WI38 (cell line): ENCODE measurements at regions not wholly inside any gene's neighbourhood (a gene's known extent, or its start where the extent isn't known, plus 50 kb on each side); places are given as distances from the start of the nearest gene placed in this dataset.

Source experiments
- H3K4me3 ChIP-seq: 2 replicates; pipeline ENCODE4 v1.5.1; 2011; ENCODE audit warnings: low read depth, mild to moderate bottlenecking, control low read depth, low read length
- TF ChIP-seq, protein P1 (sequence below): IDR thresholded peaks from 2 replicates; pipeline ENCODE4 v1.5.1; 2012; ENCODE audit warnings: low read depth, mild to moderate bottlenecking, control low read depth, low read length

- TF ChIP-seq, protein P1, sequence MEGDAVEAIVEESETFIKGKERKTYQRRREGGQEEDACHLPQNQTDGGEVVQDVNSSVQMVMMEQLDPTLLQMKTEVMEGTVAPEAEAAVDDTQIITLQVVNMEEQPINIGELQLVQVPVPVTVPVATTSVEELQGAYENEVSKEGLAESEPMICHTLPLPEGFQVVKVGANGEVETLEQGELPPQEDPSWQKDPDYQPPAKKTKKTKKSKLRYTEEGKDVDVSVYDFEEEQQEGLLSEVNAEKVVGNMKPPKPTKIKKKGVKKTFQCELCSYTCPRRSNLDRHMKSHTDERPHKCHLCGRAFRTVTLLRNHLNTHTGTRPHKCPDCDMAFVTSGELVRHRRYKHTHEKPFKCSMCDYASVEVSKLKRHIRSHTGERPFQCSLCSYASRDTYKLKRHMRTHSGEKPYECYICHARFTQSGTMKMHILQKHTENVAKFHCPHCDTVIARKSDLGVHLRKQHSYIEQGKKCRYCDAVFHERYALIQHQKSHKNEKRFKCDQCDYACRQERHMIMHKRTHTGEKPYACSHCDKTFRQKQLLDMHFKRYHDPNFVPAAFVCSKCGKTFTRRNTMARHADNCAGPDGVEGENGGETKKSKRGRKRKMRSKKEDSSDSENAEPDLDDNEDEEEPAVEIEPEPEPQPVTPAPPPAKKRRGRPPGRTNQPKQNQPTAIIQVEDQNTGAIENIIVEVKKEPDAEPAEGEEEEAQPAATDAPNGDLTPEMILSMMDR = no peak
- H3K4me3 ChIP-seq = no peak overlapping the region
Observed at GRCh38 chr16:52056259-52056658, 490.7 kb downstream of the TOX3 start.

GRCh38 chr16:52055381-52055780 lies 491.6 kb downstream of the TOX3 start:
- H3K4me3 ChIP-seq = no peak overlapping the region
- TF ChIP-seq, protein P1 = no peak

DNA sequence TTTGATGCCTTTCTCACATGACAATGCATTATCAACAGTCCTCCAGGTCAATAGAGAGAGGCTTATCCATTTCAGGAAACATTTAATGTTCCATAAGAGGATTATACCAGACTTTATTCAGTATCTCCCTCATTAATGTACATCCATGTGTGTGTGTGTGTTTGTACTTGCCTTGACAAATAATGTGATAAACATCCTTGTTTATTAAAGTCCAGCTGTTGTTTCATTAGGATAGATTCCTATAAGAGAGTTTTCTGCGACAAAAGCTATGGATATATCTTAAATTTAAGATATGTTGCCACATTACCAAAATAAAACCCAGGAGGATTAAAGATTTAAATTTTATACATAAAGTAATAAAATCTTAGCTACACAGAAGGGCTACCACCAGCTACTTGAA lies 492.6 kb downstream of the TOX3 start:
- no peak overlapping the region for H3K4me3 ChIP-seq
- TF ChIP-seq, protein P1 = no peak

- TF ChIP-seq, protein P1 = no peak
- H3K4me3 ChIP-seq = no peak overlapping the region
Observed at GRCh38 chr16:52052818-52053217, 494.1 kb downstream of the TOX3 start.

DNA sequence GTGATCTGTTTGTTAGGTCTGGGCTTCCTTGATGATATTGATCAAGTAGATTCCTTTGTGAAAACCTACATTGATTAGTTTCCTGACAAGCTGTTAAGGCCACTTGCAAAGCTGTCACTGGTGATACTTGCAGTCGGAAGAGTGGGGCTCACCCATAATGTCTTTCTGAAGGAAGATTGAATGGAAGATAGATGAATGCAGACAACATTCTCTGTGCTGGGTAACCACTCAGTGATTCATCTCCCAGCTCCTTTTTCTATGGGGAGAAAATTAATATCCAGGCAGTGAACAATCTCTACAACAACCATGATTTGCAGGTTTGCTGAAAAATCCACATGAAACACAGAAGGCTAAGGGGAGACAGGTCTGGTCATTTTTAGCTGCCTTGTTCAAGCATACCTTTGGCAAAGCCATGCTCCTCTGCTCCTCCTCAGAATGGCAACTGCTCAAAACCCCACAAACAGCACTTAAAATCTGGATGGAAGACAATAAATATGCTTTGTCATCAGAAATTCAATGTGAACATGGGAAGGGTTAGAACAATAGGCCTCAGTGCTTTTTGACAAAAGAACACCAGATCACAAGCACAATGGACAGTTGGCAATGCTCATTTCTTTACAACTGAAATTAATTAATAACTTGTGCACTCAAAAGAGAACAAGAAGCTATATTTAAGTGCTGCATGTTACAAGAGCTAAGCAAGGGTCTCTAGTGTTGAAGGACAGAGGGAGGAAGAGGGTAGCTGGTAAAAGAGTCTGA lies 495.4 kb downstream of the TOX3 start:
- H3K4me3 ChIP-seq = no peak overlapping the region

GRCh38 chr16:52050418-52050817 lies 496.5 kb downstream of the TOX3 start:
- H3K4me3 ChIP-seq = no peak overlapping the region
- TF ChIP-seq, protein P1 = no peak

More for the DNA sequence above, 495.4 kb downstream of the TOX3 start:
- TF ChIP-seq, protein P1 = no peak

DNA sequence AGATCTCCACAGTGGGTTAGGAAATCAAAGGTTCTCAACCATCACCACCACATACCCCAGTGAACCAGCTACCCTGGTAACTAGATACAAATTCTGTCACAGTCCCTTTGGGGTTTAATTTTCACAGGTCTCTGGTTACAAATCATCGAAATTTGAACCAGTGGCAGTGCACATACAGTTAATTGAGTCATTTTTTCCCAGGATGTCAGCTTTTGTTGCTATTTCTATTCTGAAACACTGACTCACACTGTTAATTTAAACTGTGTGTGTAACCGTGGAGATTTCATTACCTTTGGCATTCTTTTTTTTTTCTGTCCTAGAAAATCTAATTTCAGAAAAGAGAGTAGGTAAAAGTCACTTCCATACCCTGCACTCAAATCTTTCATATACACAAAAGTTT lies 511.5 kb downstream of the TOX3 start:
- no peak overlapping the region for H3K4me3 ChIP-seq
- TF ChIP-seq, protein P1 = no peak
